BJ (cell line): ENCODE measurements at regions not wholly inside any gene's neighbourhood (a gene's known extent, or its start where the extent isn't known, plus 50 kb on each side); places are given as distances from the start of the nearest gene placed in this dataset.

Source experiments
- CTCF ChIA-PET: fragments of 350-600 bp; formaldehyde crosslinking; extraction: SDS; loops from one replicate; lab custom pipeline; 2021; ENCODE audit warnings: antibody characterized with exemption, inconsistent platforms; lab: Yijun Ruan, JAX
- POLR2A ChIA-PET: fragments of 300-600 bp; sonication (Branson Sonifier 250); formaldehyde crosslinking; extraction: SDS; loops from one replicate; lab custom pipeline; 2021; ENCODE audit warnings: antibody characterized with exemption; lab: Charles Lee
- DNase-seq: peaks from one replicate; pipeline ENCODE4 v3.0.0-alpha.2; 2011; ENCODE audit warnings: low read depth
- H3K27me3 ChIP-seq: 2 replicates; pipeline ENCODE4 v1.6.0; 2011; ENCODE audit warnings: low read length; ENCODE audit not compliant: control insufficient read depth, insufficient read depth
- H3K36me3 ChIP-seq: 2 replicates; pipeline ENCODE4 v1.5.1; 2011; ENCODE audit warnings: low read length; ENCODE audit not compliant: control insufficient read depth, insufficient read depth
- H3K4me3 ChIP-seq: 2 replicates; pipeline ENCODE4 v1.5.1; 2011; ENCODE audit warnings: low read depth, mild to moderate bottlenecking, control low read depth, low read length
- TF ChIP-seq, protein P1 (sequence below): IDR thresholded peaks from 2 replicates; pipeline ENCODE4 v1.5.1; 2011; ENCODE audit warnings: low read depth, mild to moderate bottlenecking, control low read depth, inconsistent platforms, low read length, moderate library complexity; ENCODE audit not compliant: insufficient read depth

DNA sequence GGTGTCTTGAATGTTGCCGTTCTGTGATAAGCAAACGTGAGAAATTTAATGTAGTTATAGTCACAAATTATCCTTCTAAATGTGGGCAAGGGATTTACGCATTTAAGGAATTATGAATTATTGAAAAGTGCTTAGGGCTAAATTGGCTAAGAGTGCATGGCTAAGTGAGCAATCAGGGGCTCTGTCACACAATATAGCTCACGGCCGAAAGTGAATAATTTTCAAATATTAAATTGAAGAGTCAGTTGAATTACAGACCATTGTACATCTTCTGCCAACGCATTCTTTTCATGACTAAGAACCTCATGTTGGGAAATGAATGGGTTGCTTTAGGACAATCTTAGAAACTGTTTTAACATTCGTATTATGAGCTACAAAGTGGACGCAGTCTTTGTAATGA, 1832.9 kb upstream of the LRRTM1 start:
- no peaks in the 10 kb centered on the region for H3K27me3 ChIP-seq
- POLR2A ChIA-PET, result no interaction called here
- no peak overlapping the region for H3K4me3 ChIP-seq
- TF ChIP-seq, protein P1, sequence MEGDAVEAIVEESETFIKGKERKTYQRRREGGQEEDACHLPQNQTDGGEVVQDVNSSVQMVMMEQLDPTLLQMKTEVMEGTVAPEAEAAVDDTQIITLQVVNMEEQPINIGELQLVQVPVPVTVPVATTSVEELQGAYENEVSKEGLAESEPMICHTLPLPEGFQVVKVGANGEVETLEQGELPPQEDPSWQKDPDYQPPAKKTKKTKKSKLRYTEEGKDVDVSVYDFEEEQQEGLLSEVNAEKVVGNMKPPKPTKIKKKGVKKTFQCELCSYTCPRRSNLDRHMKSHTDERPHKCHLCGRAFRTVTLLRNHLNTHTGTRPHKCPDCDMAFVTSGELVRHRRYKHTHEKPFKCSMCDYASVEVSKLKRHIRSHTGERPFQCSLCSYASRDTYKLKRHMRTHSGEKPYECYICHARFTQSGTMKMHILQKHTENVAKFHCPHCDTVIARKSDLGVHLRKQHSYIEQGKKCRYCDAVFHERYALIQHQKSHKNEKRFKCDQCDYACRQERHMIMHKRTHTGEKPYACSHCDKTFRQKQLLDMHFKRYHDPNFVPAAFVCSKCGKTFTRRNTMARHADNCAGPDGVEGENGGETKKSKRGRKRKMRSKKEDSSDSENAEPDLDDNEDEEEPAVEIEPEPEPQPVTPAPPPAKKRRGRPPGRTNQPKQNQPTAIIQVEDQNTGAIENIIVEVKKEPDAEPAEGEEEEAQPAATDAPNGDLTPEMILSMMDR, result no peak
- DNase-seq, result no peak
- no peaks in the 10 kb centered on the region for H3K36me3 ChIP-seq
- CTCF ChIA-PET, result no interaction called here

DNA sequence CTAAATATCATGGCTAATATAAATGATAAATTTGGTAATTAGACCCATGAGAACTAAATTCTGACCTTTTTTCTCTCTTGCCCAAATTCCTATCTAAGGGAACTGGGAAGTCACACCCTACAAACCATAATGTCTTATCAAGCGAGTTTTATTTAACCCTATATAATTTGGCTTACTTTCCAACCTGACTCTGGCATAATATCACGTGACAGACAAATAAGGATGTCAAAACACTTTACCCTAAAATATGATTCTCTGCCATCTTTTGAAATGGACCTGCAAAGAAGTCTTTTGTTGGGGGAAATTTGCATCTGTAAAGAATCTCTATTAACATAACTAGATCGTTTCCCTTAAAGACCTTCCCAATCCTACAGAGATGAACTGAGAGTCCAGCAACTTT, 1823.5 kb upstream of the LRRTM1 start:
- ChIA-PET CTCF (no interaction called here), POLR2A (no interaction called here)
- Histone ChIP-seq H3K36me3 (no peaks in the 10 kb centered on the region), H3K27me3 (no peaks in the 10 kb centered on the region), H3K4me3 (no peak overlapping the region)
- DNase-seq, result no peak
- TF ChIP-seq, protein P1, result no peak

DNA sequence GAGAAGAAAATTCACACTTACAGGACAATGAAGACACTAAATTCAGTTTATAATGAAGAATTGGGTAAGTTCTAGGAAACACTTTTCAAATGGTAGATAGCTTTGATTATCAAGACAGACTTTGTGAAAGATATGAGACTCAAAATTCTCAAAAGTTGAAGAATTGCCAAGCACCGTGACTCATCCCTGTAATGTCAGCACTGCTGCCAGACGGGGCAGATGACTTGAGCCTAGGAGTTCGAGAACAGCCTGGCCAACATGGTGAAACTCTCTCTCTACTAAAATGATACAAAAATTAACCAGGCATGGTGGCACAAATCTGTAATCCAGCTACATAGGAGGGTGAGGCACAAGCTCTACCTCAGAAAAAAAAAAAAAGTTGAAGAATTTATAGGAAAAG, 1820.1 kb upstream of the LRRTM1 start:
- TF ChIP-seq, protein P1, result no peak
- no peak overlapping the region for H3K4me3 ChIP-seq
- no peaks in the 10 kb centered on the region for H3K36me3 ChIP-seq
- CTCF ChIA-PET, result no interaction called here
- H3K27me3 ChIP-seq, result no peaks in the 10 kb centered on the region
- DNase-seq, result no peak
- POLR2A ChIA-PET, result no interaction called here

DNA sequence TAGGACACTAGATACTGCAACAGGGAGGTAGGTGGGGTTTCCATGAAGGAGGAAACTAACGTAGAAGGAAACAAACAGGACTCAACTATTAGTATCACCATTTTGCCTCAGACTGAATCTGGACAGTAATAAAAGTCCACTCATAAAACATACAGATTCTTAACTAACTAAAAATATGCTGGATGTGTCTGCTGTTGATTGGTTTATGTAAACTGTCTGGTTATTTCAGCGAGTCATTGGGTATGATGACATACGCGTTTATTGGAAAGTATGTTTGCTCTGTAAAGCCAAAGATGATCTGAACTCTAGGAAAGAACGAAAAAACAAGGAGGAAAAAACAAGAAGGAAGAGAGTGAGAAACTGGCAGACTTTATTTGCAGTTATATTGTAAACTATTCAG, 1816.1 kb upstream of the LRRTM1 start:
- H3K4me3 ChIP-seq, result no peak overlapping the region
- no peaks in the 10 kb centered on the region for H3K27me3 ChIP-seq
- no peaks in the 10 kb centered on the region for H3K36me3 ChIP-seq
- ChIA-PET POLR2A (no interaction called here), CTCF (no interaction called here)
- TF ChIP-seq, protein P1, result no peak
- no peak for DNase-seq

DNA sequence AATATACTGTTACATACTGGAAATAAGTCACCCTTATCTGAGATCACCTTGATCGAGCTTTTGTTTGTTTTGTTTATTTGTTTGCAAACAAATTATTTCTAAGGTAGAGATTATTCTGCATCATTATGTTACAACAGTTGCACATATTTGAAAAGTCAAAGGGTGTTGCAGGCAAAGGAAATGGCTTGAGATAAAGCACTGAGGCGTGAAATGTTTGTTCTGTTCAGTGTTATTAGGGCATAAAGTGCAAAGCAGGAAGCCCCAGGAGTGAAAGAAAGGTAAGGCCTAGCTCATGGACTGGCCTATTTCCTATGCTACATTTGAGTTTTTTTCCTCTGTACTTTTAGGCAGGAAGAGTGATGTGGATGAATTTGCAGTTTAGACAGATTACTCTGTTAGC, 1815.6 kb upstream of the LRRTM1 start:
- no peak for DNase-seq
- H3K4me3 ChIP-seq, result no peak overlapping the region
- ChIA-PET CTCF (no interaction called here), POLR2A (no interaction called here)
- H3K36me3 ChIP-seq, result no peaks in the 10 kb centered on the region
- no peaks in the 10 kb centered on the region for H3K27me3 ChIP-seq
- TF ChIP-seq, protein P1, result no peak
